HG02623 (cell line): ENCODE measurements at regions not wholly inside any gene's neighbourhood (a gene's known extent, or its start where the extent isn't known, plus 50 kb on each side); places are given as distances from the start of the nearest gene placed in this dataset.

ENCODE experiments used
- ATAC-seq: cut with Tn5 transposase; IDR thresholded peaks from one replicate; pipeline ENCODE4 v1.9.1; 2021; ENCODE audit warnings: moderate library complexity; ENCODE audit not compliant: unreplicated experiment

- peak; percentile 88 for ATAC-seq
These were observed 64.9 kb downstream of the C6orf58 start for GRCh38 chr6:127641905-127642304.
